Psoas muscle (tissue), 7 donors: ENCODE measurements at regions not wholly inside any gene's neighbourhood (a gene's known extent, or its start where the extent isn't known, plus 50 kb on each side); places are given as distances from the start of the nearest gene placed in this dataset.

ENCODE experiments used
- ATAC-seq, 4 donors: fragments of 200-7000 bp; cut with Tn5 transposase; one replicate each; pipeline ENCODE4 v1.9.1; 2020; ENCODE audit warnings: moderate library complexity in 3 of 4, mild to moderate bottlenecking in 2 of 4
- DNase-seq, 2 donors: peaks; one replicate each; pipeline ENCODE4 v3.0.0-alpha.2; 2020
- H3K27ac ChIP-seq: fragments of 200-600 bp; one replicate; pipeline ENCODE4 v1.8.0; 2022
- H3K27me3 ChIP-seq, 3 donors: fragments of 200-600 bp in 1 of 3; one replicate each; pipeline versions ENCODE4 v1.6.1 to v1.8.0; 2013 to 2022; ENCODE audit warnings: low read length in 2 of 3, mild to moderate bottlenecking in 2 of 3, moderate library complexity in 1 of 3; ENCODE audit not compliant: insufficient read depth in 3 of 3
- H3K36me3 ChIP-seq, 2 donors: fragments of 200-600 bp in 1 of 2; one replicate each; pipeline versions ENCODE4 v1.6.1 to v1.8.0; 2013 to 2022; ENCODE audit warnings: low read depth in 1 of 2, mild to moderate bottlenecking in 1 of 2, moderate library complexity in 1 of 2; ENCODE audit not compliant: insufficient read depth in 1 of 2
- H3K4me1 ChIP-seq: fragments of 200-600 bp; one replicate; pipeline ENCODE4 v1.8.0; 2022
- H3K4me3 ChIP-seq: fragments of 200-600 bp; one replicate; pipeline ENCODE4 v1.8.0; 2022; ENCODE audit warnings: mild to moderate bottlenecking
- H3K9me3 ChIP-seq: fragments of 200-600 bp; one replicate; pipeline ENCODE4 v1.8.0; 2022
- WGBS, 3 donors: extraction: QIAGEN DNeasy Blood & Tissue Kit; methylation state at CpG; one replicate each; pipeline versions ENCODE4 v1.1.6 to v1.1.7; 2013; 5-methylcytosine and 5-hydroxymethylcytosine counted together
- intact Hi-C, 2 donors: fragments of 100-400 bp; cut with DNase I; formaldehyde crosslinking; loops; one replicate each; pipeline versions ENCODE4 v1.11.0 to v1.14.2; 2022
- TF ChIP-seq, protein P1 (sequence below): fragments of 200-600 bp; IDR thresholded peaks from one replicate; pipeline ENCODE4 v1.8.0; 2022; ENCODE audit warnings: antibody characterized with exemption
- donor health status: healthy with polysubstance abuse.
- donor health status: DM: no; HTN: no; CAD: no; lungs with moderate emphysema.
- donor health status: Bipolar disorder and iron deficiency.
- donor health status: healthy.
- donor health status: DM: yes; HTN: yes; CAD: no.
- donor health status: DM: no; HTN: no; CAD: no.
- donor health status: DM: yes; HTN: yes; CAD: no.

- peak; percentile 88 to 95 (median 94) for ATAC-seq
- Histone ChIP-seq H3K27ac (peak overlapping the region; percentile 77), H3K9me3 (no peaks in the 10 kb centered on the region), H3K36me3 (no peaks in the 10 kb centered on the region), H3K4me1 (no peaks in the 10 kb centered on the region), H3K4me3 (peak overlapping the region; percentile 69), H3K27me3 (peaks cover 0 to 14% (median 3%) of the 10 kb centered on the region in 3 donors)
- intact Hi-C loops = no loop called here
- TF ChIP-seq, protein P1, sequence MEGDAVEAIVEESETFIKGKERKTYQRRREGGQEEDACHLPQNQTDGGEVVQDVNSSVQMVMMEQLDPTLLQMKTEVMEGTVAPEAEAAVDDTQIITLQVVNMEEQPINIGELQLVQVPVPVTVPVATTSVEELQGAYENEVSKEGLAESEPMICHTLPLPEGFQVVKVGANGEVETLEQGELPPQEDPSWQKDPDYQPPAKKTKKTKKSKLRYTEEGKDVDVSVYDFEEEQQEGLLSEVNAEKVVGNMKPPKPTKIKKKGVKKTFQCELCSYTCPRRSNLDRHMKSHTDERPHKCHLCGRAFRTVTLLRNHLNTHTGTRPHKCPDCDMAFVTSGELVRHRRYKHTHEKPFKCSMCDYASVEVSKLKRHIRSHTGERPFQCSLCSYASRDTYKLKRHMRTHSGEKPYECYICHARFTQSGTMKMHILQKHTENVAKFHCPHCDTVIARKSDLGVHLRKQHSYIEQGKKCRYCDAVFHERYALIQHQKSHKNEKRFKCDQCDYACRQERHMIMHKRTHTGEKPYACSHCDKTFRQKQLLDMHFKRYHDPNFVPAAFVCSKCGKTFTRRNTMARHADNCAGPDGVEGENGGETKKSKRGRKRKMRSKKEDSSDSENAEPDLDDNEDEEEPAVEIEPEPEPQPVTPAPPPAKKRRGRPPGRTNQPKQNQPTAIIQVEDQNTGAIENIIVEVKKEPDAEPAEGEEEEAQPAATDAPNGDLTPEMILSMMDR = no peak
- peak; percentile 72 to 81 for DNase-seq
- WGBS, 3 donors = 3 to 4% (median 3%) methylated on average over 51 of the region's 51 CpGs
These were observed 100.6 kb upstream of the PRSS16 start for GRCh38 chr6:27146706-27147505.

DNA sequence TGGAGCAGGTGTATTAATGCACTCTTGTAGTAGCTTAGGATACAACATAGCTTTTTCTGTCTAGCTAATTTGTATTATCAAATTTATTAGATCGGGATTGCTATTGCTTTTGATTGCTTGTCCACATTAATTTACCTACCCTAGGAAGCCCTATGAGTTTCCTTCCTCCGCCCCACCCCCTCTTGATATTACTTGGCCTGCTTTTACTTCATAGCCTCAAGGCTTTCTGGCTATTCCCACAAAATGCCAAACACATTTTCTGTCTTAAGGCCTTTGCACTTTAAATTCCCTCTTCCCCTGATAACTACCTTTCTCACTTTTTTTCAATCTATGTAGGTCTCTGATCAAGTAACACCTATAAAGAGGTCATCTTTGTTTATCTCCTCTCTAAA, 99.1 kb upstream of the PRSS16 start:
- ATAC-seq (no peak), DNase-seq (no peak)
- Histone ChIP-seq H3K9me3 (no peaks in the 10 kb centered on the region), H3K4me1 (no peaks in the 10 kb centered on the region), H3K36me3 (no peaks in the 10 kb centered on the region), H3K4me3 (no peak overlapping the region), H3K27me3 (peaks cover 0 to 10% (median 3%) of the 10 kb centered on the region in 3 donors), H3K27ac (no peak overlapping the region)
- 89 to 93% (median 90%) methylated on average over 2 of the region's 2 CpGs for WGBS, 3 donors
- intact Hi-C loops = no loop called here
- TF ChIP-seq, protein P1 = no peak

GRCh38 chr6:27149150-27149549, 98.4 kb upstream of the PRSS16 start:
- ATAC-seq = no peak
- WGBS, 3 donors = 25 to 38% (median 27%) methylated on average over 1 of the region's 1 CpG
- H3K9me3 ChIP-seq = no peaks in the 10 kb centered on the region
- TF ChIP-seq, protein P1 = no peak
- no peak for DNase-seq
- H3K4me1 ChIP-seq = no peaks in the 10 kb centered on the region
- H3K4me3 ChIP-seq = no peak overlapping the region
- H3K27ac ChIP-seq = no peak overlapping the region
- peaks cover 0 to 7% (median 3%) of the 10 kb centered on the region in 3 donors for H3K27me3 ChIP-seq
- H3K36me3 ChIP-seq = no peaks in the 10 kb centered on the region
- intact Hi-C loops = no loop called here

- TF ChIP-seq, protein P1 = no peak
- intact Hi-C loops = no loop called here
- H3K4me1 ChIP-seq = peaks cover 5% of the 10 kb centered on the region
- H3K4me3 ChIP-seq = no peak overlapping the region
- no peaks in the 10 kb centered on the region for H3K36me3 ChIP-seq
- no peak for DNase-seq
- ATAC-seq = no peak
- H3K27ac ChIP-seq = no peak overlapping the region
- peaks cover 0 to 7% (median 0%) of the 10 kb centered on the region in 3 donors for H3K27me3 ChIP-seq
- no peaks in the 10 kb centered on the region for H3K9me3 ChIP-seq
- WGBS, 3 donors = 97 to 100% (median 99%) methylated on average over 1 of the region's 1 CpG
These were observed 92.8 kb upstream of the PRSS16 start for GRCh38 chr6:27154696-27155095.
